MM.1S (cell line): ENCODE measurements at regions not wholly inside any gene's neighbourhood (a gene's known extent, or its start where the extent isn't known, plus 50 kb on each side); places are given as distances from the start of the nearest gene placed in this dataset.

Experiments used
- CTCF ChIP-seq: fragments of 300-600 bp; sonication (generic); IDR thresholded peaks from 2 replicates; pipeline ENCODE4 v1.5.1; 2016; ENCODE audit warnings: antibody characterized with exemption, low read length, mixed read lengths
- EZH2 ChIP-seq: fragments of 300-600 bp; sonication (generic); optimal IDR thresholded peaks from 2 replicates; pipeline ENCODE3; 2017; ENCODE audit warnings: low read depth, mild to moderate bottlenecking, antibody characterized with exemption, low read length, mixed read lengths
- EZH2phosphoT487 ChIP-seq: fragments of 300-600 bp; sonication (generic); IDR thresholded peaks from 2 replicates; pipeline ENCODE4 v1.6.1; 2018; ENCODE audit warnings: antibody characterized with exemption, low read length

DNA sequence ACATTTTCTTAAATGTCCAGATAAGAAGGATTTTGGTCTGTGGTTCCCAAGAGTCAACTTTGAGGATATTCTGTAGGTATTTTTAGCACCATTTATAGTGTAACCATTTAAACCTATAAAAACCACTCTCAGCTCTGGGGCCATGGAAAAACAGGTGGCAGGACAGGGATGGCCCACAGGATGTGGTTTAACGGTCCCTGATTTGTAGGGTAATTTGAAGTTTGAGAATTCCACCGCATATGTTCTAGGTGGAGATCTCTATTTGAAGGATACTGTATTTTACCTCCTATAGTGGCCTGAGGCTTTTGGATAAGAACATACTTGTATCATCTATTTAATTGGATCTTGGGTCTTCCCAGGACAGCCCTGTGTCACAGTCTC, 62.4 kb upstream of the IGLL5 start:
- TF ChIP-seq EZH2, result no peak
- TF ChIP-seq CTCF, result no peak
- TF ChIP-seq EZH2phosphoT487, result no peak
